GM23338 (cell line): ENCODE measurements at regions not wholly inside any gene's neighbourhood (a gene's known extent, or its start where the extent isn't known, plus 50 kb on each side); places are given as distances from the start of the nearest gene placed in this dataset.

Source experiments
- CREB1 ChIP-seq: fragments of 250-450 bp; sonication (Bioruptor Pico); IDR thresholded peaks from 2 replicates; pipeline ENCODE4 v1.5.0; 2020; ENCODE audit warnings: low read depth, mild to moderate bottlenecking, moderate library complexity
- ETS1 ChIP-seq: IDR thresholded peaks from 2 replicates; pipeline ENCODE4 v1.6.1; 2016; ENCODE audit warnings: antibody characterized with exemption
- EZH2 ChIP-seq: fragments of 200-600 bp; sonication (generic); IDR thresholded peaks from one replicate; pipeline ENCODE4 v1.8.0; 2017; ENCODE audit warnings: antibody characterized with exemption, mild to moderate bottlenecking, low read depth; ENCODE audit not compliant: unreplicated experiment
- JUNB ChIP-seq: IDR thresholded peaks from one replicate; pipeline ENCODE4 v1.6.1; 2016; ENCODE audit warnings: antibody characterized with exemption; ENCODE audit not compliant: unreplicated experiment
- REST ChIP-seq: IDR thresholded peaks from one replicate; pipeline ENCODE4 v1.6.1; 2018; ENCODE audit warnings: antibody characterized with exemption; ENCODE audit not compliant: unreplicated experiment
- STAT1 ChIP-seq: IDR thresholded peaks from one replicate; pipeline ENCODE4 v1.6.1; 2016; ENCODE audit warnings: antibody characterized with exemption; ENCODE audit not compliant: unreplicated experiment
- ZNF114 ChIP-seq: fragments of 250-450 bp; sonication (Bioruptor Pico); IDR thresholded peaks from 2 replicates; pipeline ENCODE4 v1.5.0; 2020; ENCODE audit warnings: mild to moderate bottlenecking, moderate library complexity
- ZNF462 ChIP-seq: fragments of 250-450 bp; sonication (Bioruptor Pico); IDR thresholded peaks from 2 replicates; pipeline ENCODE4 v1.5.0; 2020; ENCODE audit warnings: mild to moderate bottlenecking, moderate library complexity

- no peak for TF ChIP-seq ZNF462 (CRISPR knock-in tag)
- TF ChIP-seq ETS1, result no peak
- TF ChIP-seq STAT1, result no peak
- TF ChIP-seq ZNF114 (CRISPR knock-in tag), result no peak
- no peak for TF ChIP-seq REST
- TF ChIP-seq JUNB, result no peak
- TF ChIP-seq EZH2, result no peak
- no peak for TF ChIP-seq CREB1 (CRISPR knock-in tag)
These were observed 1361.7 kb upstream of the B3GALT2 start (continued) for GRCh38 chr1:194548071-194548470.
